GM19438 (cell line): ENCODE measurements at regions not wholly inside any gene's neighbourhood (a gene's known extent, or its start where the extent isn't known, plus 50 kb on each side); places are given as distances from the start of the nearest gene placed in this dataset.
"Not testable (repeated sequence)": the region's sequence is repeated elsewhere in the genome, so short reads cannot be mapped to it uniquely, and the experiment has no call there.

Source experiments
- ATAC-seq: cut with Tn5 transposase; IDR thresholded peaks from one replicate; pipeline ENCODE4 v1.9.1; 2021; ENCODE audit warnings: low read depth; ENCODE audit not compliant: unreplicated experiment

GRCh38 chr6:91082311-91082832 lies 495.5 kb upstream of the MAP3K7 start:
- no peak for ATAC-seq

- ATAC-seq, result no peak
Observed at GRCh38 chr6:91081452-91082067, 494.7 kb upstream of the MAP3K7 start.

- no peak for ATAC-seq
Observed at GRCh38 chr6:91080871-91081270, 494.0 kb upstream of the MAP3K7 start.

- ATAC-seq, result no peak
Observed at GRCh38 chr6:91079969-91080368, 493.1 kb upstream of the MAP3K7 start.

GRCh38 chr6:91075244-91075976 lies 488.5 kb upstream of the MAP3K7 start:
- ATAC-seq, result no peak

GRCh38 chr6:91063362-91063761 lies 476.5 kb upstream of the MAP3K7 start:
- ATAC-seq, result no peak

GRCh38 chr6:91057689-91058088 lies 470.8 kb upstream of the MAP3K7 start:
- ATAC-seq, result no peak

GRCh38 chr6:91055959-91056358 lies 469.1 kb upstream of the MAP3K7 start:
- ATAC-seq, result no peak

GRCh38 chr6:91052473-91053450 lies 465.9 kb upstream of the MAP3K7 start:
- not testable (repeated sequence) for ATAC-seq

GRCh38 chr6:91045161-91045560 lies 458.3 kb upstream of the MAP3K7 start:
- ATAC-seq, result no peak

- no peak for ATAC-seq
Observed at GRCh38 chr6:91043751-91044150, 456.9 kb upstream of the MAP3K7 start.

- ATAC-seq, result no peak
Observed at GRCh38 chr6:91042656-91043055, 455.8 kb upstream of the MAP3K7 start.

GRCh38 chr6:91033964-91034363 lies 447.1 kb upstream of the MAP3K7 start:
- no peak for ATAC-seq

- ATAC-seq, result no peak
Observed at GRCh38 chr6:91031581-91031980, 444.7 kb upstream of the MAP3K7 start.

- no peak for ATAC-seq
Observed at GRCh38 chr6:91029211-91029610, 442.3 kb upstream of the MAP3K7 start.

- ATAC-seq, result no peak
Observed at GRCh38 chr6:91023529-91023928, 436.7 kb upstream of the MAP3K7 start.

GRCh38 chr6:91020744-91021143 lies 433.9 kb upstream of the MAP3K7 start:
- no peak for ATAC-seq

- no peak for ATAC-seq
Observed at GRCh38 chr6:91018586-91018985, 431.7 kb upstream of the MAP3K7 start.

- ATAC-seq, result no peak
Observed at GRCh38 chr6:91013511-91013910, 426.6 kb upstream of the MAP3K7 start.

- ATAC-seq, result no peak
Observed at GRCh38 chr6:90997076-90997475, 410.2 kb upstream of the MAP3K7 start.

GRCh38 chr6:90993770-90994169 lies 406.9 kb upstream of the MAP3K7 start:
- ATAC-seq, result no peak
